ENCODE measurements at regions not wholly inside any gene's neighbourhood (a gene's known extent, or its start where the extent isn't known, plus 50 kb on each side); places are given as distances from the start of the nearest gene placed in this dataset.
"Not testable (repeated sequence)": the region's sequence is repeated elsewhere in the genome, so short reads cannot be mapped to it uniquely, and the experiment has no call there.

DNA sequence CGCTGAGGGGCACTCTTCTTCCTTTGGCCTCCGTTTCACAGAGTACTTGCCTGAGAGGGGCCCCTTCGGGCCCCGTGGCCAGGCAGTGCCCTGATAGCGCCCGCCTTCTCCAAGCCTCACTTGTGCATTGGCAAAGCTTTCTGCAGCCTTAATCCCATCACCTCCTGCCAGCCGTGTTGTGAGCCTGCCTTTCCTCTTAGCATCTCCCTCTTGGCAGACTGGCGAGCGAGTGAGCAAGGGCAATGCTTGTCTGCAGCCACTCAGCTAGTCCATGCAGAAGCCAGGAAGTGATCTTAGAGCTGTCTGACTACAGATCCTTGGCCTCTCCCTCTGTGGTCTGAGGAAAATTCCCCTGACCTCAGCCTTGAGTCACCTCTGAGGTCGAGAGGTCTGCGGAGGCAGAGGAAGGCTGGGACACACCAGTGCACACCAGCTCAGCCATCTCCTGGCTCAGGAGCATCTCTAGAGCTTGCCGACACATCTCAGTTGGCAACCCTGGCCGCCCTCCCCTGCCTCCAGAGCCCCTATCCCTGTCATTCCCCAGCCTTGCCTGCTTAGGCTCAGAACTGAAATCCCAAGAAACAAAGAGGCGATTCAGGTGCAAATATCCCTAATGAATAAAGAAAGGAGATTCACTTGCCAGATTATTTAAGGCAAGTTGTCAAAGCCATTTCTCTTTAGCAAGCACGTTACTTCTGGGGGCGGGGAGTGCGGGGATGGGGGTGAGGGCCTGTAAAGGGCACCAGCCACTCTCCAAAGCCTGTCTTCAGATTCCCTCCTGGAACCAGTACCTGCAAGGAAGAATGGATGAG lies 143.5 kb upstream of the MAMLD1 start:
- DNase-seq (ENCODE audit: low spot score in 2 of 2): no peak
- Mint-ChIP-seq H3K4me1 (no peaks in the 10 kb centered on the region), H3K27ac (no peak overlapping the region), H3K4me3 (no peak overlapping the region), H3K9me3 (no peaks in the 10 kb centered on the region), H3K36me3 (no peaks in the 10 kb centered on the region)
- ATAC-seq: peak; percentile 76

DNA sequence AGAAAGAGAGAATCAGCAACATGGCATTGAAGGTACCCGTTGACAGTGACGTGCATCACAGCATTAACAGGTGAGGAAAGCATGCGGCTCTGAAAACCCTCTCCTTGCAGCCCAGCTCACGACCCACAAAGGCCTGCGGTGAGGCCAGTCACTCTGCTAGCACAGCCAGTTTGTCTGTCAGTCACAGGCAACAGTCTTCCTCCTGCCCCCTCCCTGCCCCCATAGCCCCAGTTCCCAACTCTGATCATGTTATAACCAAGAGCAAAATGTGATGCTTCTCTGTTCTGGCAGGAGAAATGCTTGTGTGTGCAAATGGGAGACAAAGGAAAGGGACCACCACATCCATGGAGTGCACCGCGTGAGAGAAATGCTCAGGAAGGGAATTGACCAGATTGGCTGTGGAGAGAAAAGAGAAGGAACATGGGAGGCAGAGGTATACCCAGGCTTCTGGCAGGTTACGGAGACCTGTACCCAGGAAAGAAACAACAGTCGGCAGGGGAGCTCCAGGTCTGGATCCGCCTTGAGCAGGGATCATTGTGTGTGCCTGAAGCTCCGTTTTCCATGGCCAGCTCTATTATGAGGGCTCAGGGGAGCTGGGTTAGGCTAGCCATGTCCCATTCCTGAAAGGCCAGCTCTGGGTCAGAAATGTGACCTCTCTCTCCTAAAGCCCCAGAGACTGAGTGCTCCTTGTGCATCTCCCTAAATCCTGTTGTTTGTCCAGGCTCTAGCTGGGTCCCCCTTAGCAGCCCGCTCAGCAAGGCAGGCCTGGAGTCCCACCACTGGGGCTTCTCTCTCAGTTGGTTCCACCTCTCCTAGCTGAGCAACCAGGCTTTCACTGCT lies 139.7 kb upstream of the MAMLD1 start:
- no peak for DNase-seq (ENCODE audit: low spot score in 2 of 2)
- H3K4me1 Mint-ChIP-seq: no peaks in the 10 kb centered on the region
- H3K36me3 Mint-ChIP-seq: no peaks in the 10 kb centered on the region
- ATAC-seq: no peak
- no peak overlapping the region for H3K4me3 Mint-ChIP-seq
- H3K27ac Mint-ChIP-seq: no peak overlapping the region
- no peaks in the 10 kb centered on the region for H3K9me3 Mint-ChIP-seq

DNA sequence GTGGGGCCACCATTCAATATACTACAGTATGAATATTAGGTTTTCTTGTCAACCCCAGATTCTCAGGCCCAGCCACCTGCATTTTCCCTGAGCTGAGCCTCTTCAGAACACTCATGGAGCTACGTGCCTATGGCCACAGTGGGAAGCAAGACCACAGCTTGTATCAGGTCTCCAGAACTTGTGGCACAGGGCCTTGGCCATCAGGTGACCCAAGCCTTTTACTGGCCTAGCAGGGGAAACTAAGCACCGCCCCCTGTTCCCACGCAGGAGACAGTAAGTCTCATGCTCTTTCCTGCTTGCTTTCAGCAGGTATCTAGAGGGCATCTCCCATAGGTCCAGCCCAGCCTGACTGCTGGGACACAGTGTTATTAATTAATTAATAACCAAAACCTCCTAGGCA lies 138.4 kb upstream of the MAMLD1 start:
- Mint-ChIP-seq H3K4me3 (no peak overlapping the region), H3K27ac (no peak overlapping the region), H3K36me3 (no peaks in the 10 kb centered on the region), H3K9me3 (no peaks in the 10 kb centered on the region), H3K4me1 (no peaks in the 10 kb centered on the region)
- no peak for DNase-seq (ENCODE audit: low spot score in 2 of 2)
- ATAC-seq: no peak

DNA sequence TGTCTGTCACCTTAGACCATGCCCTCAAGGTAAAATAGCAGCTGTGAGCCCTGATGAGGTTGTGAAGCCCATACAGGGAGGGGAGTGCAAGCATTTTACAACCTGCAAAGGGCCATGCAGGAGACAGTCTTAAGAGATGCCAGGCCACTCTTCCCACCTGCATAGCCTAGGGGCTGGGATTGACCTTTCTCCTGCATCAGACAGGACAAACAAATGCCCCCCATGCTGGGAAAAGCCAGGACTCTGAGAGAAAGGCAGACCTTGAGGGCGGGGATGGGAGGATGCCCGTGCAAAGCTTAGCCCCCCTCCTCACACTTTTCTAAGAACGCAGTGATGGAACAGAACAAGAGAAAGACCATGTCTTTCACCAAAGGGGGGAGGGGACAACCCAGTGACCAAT lies 137.9 kb upstream of the MAMLD1 start:
- no peak for DNase-seq (ENCODE audit: low spot score in 2 of 2)
- no peaks in the 10 kb centered on the region for H3K4me1 Mint-ChIP-seq
- H3K27ac Mint-ChIP-seq: no peak overlapping the region
- no peak for ATAC-seq
- H3K36me3 Mint-ChIP-seq: no peaks in the 10 kb centered on the region
- H3K4me3 Mint-ChIP-seq: no peak overlapping the region
- H3K9me3 Mint-ChIP-seq: no peaks in the 10 kb centered on the region

DNA sequence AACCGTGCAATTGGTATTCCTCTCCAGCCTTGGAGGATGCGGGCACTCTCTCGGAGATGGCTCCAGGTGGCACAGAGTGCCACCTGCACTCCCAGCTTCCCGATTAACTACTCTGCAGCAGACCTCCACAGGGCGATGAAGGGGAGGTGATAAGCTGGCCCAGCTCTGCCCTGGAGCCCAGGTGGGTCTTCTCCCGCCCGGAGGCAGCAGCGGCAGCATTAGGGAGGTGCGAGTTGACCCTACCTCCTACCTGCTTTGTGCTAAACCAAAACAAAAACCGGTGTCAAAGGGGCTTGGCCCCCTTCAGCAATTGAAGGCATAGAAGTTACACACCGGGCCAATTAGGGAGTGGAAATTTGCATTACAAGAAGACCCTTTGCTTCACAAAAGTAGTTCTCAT lies 137.4 kb upstream of the MAMLD1 start:
- Mint-ChIP-seq H3K9me3 (no peaks in the 10 kb centered on the region), H3K36me3 (no peaks in the 10 kb centered on the region), H3K27ac (no peak overlapping the region), H3K4me1 (no peaks in the 10 kb centered on the region), H3K4me3 (no peak overlapping the region)
- DNase-seq (ENCODE audit: low spot score in 2 of 2) (no peak), ATAC-seq (no peak)

DNA sequence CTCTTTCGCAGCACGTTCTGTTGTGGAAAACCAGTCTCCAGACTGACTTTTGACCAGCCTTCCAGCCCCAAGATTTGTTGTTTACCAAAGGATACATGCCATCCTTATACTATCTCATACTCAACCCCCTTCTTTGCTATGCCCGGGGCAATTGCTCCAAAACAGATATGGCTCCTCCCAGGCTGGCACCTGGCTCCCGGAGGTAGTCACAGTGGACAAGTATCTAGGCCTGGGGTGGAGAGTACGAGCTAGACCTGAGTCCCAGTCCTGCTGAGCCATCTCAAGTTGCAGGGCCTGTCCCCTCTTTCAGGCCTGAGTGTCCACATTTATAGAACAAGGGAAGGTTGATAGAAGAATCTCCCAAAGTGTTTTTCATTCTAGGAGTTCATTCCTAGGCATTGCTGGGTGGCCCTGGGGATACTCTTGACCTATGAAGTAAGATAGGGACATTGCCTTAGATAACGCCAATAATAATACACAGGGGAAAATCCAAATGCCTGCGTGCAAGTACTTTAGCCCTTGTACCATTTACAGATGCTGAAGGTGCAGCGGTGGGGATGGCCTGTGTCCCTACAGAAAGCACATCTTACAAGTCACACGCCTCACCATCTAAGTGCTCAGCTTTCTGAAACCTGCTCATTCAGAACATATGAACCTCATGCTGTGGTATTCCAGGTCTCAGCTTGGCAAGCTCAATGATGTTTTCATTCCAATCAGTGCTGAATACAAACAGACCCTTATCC lies 136.7 kb upstream of the MAMLD1 start:
- Mint-ChIP-seq H3K4me3 (no peak overlapping the region), H3K27ac (no peak overlapping the region), H3K36me3 (no peaks in the 10 kb centered on the region), H3K4me1 (no peaks in the 10 kb centered on the region), H3K9me3 (no peaks in the 10 kb centered on the region)
- no peak for DNase-seq (ENCODE audit: low spot score in 2 of 2)
- no peak for ATAC-seq

DNA sequence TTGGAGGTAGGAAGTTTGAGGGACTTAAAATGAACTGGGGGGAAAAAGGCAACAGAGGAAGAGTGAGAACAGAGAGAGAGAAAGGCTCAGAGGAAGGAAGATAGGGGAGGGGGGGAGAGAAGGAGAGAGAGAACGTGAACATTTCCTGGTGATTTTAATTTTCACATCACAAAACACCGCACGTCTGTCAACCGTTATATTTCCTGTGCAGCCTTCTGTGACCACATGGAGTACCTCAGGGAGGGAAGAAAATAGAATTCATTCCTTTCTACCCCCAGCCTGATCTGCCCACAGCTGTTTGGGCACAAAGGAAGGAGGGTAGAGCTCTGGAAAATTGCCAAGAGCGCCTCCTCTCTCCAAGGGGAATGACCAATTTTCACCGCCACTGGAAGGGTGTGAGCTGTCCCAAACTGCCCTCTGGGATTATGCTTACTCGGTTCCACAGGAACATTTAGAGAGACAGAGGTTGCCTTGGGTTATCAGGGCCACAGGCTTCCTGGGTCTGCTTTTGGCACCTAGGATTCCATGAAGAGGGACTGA lies 135.7 kb upstream of the MAMLD1 start:
- DNase-seq (ENCODE audit: low spot score in 2 of 2): no peak
- no peak overlapping the region for H3K4me3 Mint-ChIP-seq
- no peak for ATAC-seq
- no peaks in the 10 kb centered on the region for H3K9me3 Mint-ChIP-seq
- no peaks in the 10 kb centered on the region for H3K36me3 Mint-ChIP-seq
- no peaks in the 10 kb centered on the region for H3K4me1 Mint-ChIP-seq
- no peak overlapping the region for H3K27ac Mint-ChIP-seq

DNA sequence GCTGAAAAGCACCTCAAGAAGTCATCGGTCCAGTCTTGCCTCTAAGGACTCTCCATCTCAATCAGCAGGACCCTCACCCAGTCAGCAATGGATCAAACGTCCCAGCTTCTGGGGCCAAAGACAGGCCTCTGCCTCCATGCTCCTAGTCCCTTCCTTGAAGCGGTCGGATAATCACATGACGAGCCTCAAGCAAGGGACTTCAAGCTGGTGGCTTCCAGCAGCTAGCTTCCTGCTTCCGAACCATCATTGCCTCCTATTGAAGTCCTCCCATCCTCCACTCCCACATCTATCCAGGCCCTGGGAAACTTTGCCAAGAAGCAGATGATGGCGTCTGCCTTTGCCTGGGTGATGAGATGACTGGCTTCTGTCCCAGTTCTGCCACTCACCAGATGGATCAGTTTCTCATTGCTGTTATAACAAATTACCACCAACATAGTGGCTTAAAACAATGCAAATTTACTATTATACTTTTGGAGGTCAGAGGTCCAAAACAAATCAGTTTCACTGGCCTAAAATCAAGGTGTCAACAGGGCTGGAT lies 135.2 kb upstream of the MAMLD1 start:
- Mint-ChIP-seq H3K4me1 (no peaks in the 10 kb centered on the region), H3K4me3 (no peak overlapping the region), H3K9me3 (no peaks in the 10 kb centered on the region), H3K36me3 (no peaks in the 10 kb centered on the region), H3K27ac (no peak overlapping the region)
- no peak for ATAC-seq
- DNase-seq (ENCODE audit: low spot score in 2 of 2): no peak

DNA sequence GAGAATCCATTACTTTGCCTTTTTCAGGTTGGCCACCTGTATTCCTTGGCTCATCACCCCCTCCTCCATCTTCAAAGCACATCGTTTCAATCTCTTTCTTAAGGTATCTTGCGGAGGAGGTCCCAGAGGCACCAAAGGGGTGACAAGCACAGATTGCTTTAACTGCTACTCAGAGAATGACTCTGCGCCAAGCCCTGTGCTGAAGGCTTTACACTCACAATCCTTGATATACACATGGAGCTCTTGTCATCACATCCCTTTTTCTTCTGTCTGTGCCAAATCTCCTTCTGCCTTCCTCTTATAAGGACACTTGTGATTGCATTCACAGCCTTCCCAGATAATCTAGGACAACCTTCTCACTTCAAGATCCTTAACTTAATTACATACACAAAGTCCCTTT lies 134.7 kb upstream of the MAMLD1 start:
- no peaks in the 10 kb centered on the region for H3K9me3 Mint-ChIP-seq
- ATAC-seq (no peak), DNase-seq (ENCODE audit: low spot score in 2 of 2) (no peak)
- H3K27ac Mint-ChIP-seq: no peak overlapping the region
- no peaks in the 10 kb centered on the region for H3K4me1 Mint-ChIP-seq
- no peak overlapping the region for H3K4me3 Mint-ChIP-seq
- no peaks in the 10 kb centered on the region for H3K36me3 Mint-ChIP-seq

DNA sequence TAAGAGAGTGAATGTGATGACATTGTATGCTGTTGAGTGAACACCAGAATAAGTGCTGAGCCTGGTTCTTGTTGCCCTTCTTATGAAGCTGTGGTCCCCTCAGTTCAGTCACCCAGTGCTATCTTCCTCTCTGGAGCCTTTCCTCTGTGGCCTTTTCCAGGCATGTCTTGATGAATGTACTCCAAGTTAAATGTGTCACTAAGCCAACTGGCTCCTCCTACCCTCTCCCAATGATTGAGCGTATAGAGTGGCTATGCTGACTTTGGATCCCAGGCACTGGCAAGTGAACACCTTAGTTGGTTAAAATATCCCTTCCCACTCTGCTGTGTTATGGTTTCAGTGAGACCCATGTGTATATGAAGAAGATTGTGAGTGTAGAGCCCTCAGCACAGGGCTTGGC lies 134.1 kb upstream of the MAMLD1 start:
- ATAC-seq (no peak), DNase-seq (ENCODE audit: low spot score in 2 of 2) (no peak)
- Mint-ChIP-seq H3K36me3 (no peaks in the 10 kb centered on the region), H3K4me3 (no peak overlapping the region), H3K27ac (no peak overlapping the region), H3K9me3 (no peaks in the 10 kb centered on the region), H3K4me1 (no peaks in the 10 kb centered on the region)

DNA sequence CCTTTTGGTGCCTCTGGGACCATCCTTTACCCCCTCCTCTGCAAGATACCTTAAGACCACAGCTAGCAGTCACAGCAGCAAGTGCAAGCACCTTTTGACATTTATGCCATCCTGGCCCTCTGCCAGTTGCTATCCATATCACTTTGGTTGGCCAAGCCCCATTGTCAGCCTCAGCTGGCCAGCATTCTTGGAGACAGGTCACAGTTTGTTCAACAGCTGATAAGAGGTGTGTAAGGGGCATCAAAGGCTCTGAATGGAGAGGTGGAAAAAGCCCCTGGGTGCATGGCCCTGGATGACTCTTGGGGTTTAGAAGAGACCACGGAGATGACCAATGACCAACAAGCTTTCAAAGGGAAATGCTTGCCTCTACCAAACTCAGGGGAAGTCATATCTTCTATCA lies 133.6 kb upstream of the MAMLD1 start:
- no peaks in the 10 kb centered on the region for H3K9me3 Mint-ChIP-seq
- H3K4me1 Mint-ChIP-seq: no peaks in the 10 kb centered on the region
- ATAC-seq: no peak
- no peak overlapping the region for H3K4me3 Mint-ChIP-seq
- no peak for DNase-seq (ENCODE audit: low spot score in 2 of 2)
- no peak overlapping the region for H3K27ac Mint-ChIP-seq
- H3K36me3 Mint-ChIP-seq: no peaks in the 10 kb centered on the region

DNA sequence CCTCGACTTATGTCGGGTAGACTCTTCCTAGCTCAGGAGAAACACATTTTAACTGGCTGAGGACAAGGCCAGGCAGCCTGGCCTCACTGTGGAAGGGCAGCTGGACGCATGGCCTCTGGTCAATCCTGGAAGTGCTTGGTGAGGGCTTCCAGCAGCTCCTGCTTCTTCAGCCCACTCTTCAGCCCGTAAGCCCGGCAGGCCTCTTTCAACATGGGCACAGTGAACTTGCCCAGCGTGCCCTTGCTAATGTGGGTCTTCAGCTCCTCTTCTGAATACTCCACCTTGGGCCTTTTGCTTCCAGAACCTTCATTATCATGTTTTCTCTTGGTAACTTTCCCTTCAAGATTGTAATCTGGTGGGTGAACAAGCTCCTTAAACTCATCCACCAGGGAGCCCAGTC lies 132.2 kb upstream of the MAMLD1 start:
- not testable (repeated sequence) for H3K9me3 Mint-ChIP-seq; H3K36me3 Mint-ChIP-seq; ATAC-seq; H3K27ac Mint-ChIP-seq; DNase-seq (ENCODE audit: low spot score in 2 of 2); H3K4me3 Mint-ChIP-seq; H3K4me1 Mint-ChIP-seq

DNA sequence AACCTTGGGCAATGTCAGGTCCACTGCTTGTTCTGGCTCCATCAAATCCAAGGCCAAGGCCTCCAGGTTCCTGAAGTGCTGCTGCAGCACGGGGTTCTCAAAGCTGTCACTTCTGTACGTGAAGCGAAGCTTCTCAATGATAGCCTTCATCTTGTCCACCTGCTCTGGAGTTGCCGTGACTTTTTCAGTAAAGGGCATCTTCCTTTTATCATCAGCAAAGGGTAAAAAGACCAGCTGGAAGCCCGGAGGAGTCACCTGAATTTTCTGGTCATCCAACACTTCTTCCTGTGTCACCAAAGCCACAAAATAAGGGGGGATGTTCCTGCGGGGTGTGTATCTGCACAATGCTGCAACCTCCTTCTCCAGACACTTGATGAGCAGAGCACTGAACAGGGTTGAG lies 131.7 kb upstream of the MAMLD1 start:
- not testable (repeated sequence) for H3K9me3 Mint-ChIP-seq; H3K4me3 Mint-ChIP-seq; H3K4me1 Mint-ChIP-seq; ATAC-seq; H3K27ac Mint-ChIP-seq; H3K36me3 Mint-ChIP-seq; DNase-seq (ENCODE audit: low spot score in 2 of 2)

DNA sequence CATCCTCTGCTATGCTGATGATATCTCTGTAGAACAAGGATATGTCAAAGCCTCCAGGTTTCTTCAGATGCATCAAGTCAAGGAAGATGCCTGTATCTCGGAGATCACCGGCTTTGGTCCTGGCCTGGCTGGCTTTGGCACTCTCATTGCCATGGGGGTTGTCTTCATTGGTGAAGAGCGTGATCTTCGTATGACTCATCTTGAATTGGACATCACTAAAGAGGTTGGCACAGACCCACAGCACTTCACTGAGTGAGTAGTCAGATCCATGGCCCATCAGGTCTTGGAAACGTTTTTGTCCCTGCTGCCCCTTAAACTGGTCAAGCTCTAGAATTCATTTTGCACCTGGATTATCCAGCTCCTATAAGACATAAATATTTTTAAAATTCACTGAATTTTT lies 130.9 kb upstream of the MAMLD1 start:
- H3K4me1 Mint-ChIP-seq; DNase-seq (ENCODE audit: low spot score in 2 of 2); H3K27ac Mint-ChIP-seq; H3K36me3 Mint-ChIP-seq; H3K4me3 Mint-ChIP-seq; ATAC-seq; H3K9me3 Mint-ChIP-seq: not testable (repeated sequence)

DNA sequence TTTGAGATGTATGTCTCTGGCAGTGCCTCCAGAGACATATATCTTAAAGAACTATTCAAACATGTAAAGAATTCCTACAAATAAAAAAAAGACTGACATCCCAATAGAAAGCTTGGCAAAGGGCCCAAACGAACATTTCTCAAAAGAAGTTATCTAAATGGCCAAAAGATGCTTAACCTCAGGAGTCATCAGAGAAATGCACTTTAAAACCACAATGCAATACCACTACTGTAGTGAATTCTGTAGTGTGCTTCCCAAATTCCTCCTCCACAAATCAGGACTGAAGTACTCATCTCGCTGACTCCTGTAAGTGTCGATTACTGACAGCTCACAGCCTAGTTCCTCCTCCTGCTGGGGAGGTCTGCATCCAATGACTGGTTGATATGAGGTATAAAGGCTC lies 129.0 kb upstream of the MAMLD1 start:
- DNase-seq (ENCODE audit: low spot score in 2 of 2): no peak
- Mint-ChIP-seq H3K27ac (no peak overlapping the region), H3K4me3 (no peak overlapping the region)

More for the DNA sequence above, 129.0 kb upstream of the MAMLD1 start:
- ATAC-seq: no peak
- Mint-ChIP-seq H3K9me3 (no peaks in the 10 kb centered on the region), H3K36me3 (no peaks in the 10 kb centered on the region), H3K4me1 (no peaks in the 10 kb centered on the region)
